Choroid plexus epithelial cell (primary cell): ENCODE measurements at regions not wholly inside any gene's neighbourhood (a gene's known extent, or its start where the extent isn't known, plus 50 kb on each side); places are given as distances from the start of the nearest gene placed in this dataset.

ENCODE experiments used
- DNase-seq: peaks from one replicate; pipeline ENCODE4 v3.0.0-alpha.2; 2010; ENCODE audit warnings: low read depth
- H3K4me3 ChIP-seq: 2 replicates; pipeline ENCODE4 v1.5.1; 2011; ENCODE audit warnings: low read depth, mild to moderate bottlenecking, control low read depth, low read length, moderate library complexity
- CTCF ChIP-seq: conservative IDR thresholded peaks from 2 replicates; pipeline ENCODE4 v1.5.1; 2011; ENCODE audit warnings: low read depth, mild to moderate bottlenecking, control low read depth, inconsistent platforms, low read length, moderate library complexity

DNA sequence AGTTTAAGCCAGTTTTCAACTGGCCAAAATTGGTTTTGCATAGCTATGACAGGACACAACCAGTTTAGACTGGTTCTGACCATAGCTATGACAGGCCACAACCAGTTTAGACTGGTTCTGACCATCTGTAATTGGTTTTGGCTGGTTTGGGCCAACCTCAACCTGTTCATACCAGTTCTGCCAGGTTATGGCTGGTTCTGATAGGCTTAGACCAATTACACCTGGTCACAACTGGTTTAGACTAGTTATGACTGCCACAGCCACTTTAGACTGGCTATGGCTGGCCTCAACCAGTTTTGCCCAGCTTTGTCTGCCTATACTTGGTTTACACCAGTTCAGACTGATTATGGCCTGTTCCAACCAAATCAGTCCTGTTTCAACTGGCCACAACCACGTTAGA is 353.2 kb upstream of the CAMK1G start:
- H3K4me3 ChIP-seq = no peak overlapping the region
- DNase-seq = no peak
- no peak for TF ChIP-seq CTCF

DNA sequence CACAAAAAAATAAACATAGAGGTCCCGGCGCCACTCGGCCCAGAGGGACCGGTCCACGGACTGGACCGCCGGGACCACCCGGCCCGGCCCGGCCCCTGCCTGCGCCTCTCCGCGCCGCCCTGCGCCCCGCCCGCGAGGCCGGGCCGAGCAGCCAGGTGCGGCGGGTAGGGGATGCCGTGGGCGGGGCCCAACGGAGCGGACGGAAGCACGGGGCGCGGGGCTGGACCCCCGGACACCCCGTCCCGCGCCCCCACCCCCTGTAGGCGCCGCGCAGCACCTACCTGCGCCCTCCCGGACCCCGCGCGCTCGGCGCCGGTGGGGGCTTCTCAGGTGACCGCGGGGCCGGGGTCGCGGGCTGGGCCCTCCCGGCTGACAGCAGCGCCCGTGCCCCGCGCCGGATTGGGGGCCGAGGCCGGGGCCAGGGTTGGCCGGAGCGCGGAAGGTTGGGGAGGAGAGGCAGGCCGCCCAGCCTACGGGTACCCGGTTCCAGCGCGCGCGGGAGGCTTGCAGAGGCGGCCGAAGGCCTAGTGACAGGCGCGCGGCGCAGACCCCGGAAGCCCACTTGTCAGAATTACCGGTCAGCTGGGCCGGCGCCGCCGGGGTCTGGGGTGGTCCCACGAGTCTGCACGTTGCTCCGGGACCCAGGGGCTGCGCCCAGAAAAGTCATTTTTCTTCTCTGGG is 351.9 kb upstream of the CAMK1G start:
- no peak for TF ChIP-seq CTCF
- no peak for DNase-seq
- no peak overlapping the region for H3K4me3 ChIP-seq

GRCh38 chr1:209232197-209232596 is 351.3 kb upstream of the CAMK1G start:
- TF ChIP-seq CTCF = no peak
- DNase-seq = no peak

DNA sequence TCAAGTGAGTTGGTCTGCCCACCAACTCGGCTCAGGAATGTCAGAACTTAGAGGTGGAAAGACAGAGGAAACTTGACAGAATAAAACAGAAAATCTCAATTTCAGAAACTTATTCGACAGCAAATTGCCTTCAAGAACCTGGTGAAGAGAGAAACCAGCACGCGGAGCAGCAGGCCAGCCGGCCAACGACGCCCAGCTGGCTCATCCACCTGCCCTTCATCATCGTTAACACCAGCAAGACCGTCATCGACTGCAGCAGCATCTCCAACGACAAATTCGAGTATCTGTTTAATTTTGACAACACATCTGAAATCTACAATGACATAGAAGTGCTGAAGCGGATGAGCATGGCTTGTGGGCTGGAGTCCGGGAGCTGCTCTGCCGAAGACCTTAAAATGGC is 350.8 kb upstream of the CAMK1G start:
- H3K4me3 ChIP-seq = no peak overlapping the region
- DNase-seq = no peak
- TF ChIP-seq CTCF = no peak

More at GRCh38 chr1:209232197-209232596, 351.3 kb upstream of the CAMK1G start:
- no peak overlapping the region for H3K4me3 ChIP-seq

GRCh38 chr1:209235166-209235565 is 348.3 kb upstream of the CAMK1G start:
- no peak for TF ChIP-seq CTCF
- H3K4me3 ChIP-seq = no peak overlapping the region
- no peak for DNase-seq

DNA sequence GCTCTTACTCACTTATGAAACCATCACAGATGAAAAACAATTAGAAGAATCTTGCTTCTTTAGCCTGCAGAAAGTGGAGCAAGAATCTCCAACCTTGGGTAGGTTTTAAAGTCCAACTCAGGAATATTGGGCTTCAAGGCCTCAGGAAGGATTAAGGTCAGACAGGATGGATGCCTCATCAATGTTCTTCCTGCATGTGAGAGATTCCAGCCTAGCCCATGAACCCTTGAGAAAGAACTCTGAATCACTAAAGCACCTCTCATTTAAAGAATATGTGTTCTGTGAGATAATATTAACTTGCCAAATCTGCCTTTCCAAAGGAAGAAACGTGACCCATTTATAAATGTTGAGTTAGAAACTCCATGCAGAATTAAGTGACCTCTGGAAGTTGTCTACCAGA is 345.2 kb upstream of the CAMK1G start:
- H3K4me3 ChIP-seq = no peak overlapping the region
- no peak for DNase-seq
- TF ChIP-seq CTCF = no peak

DNA sequence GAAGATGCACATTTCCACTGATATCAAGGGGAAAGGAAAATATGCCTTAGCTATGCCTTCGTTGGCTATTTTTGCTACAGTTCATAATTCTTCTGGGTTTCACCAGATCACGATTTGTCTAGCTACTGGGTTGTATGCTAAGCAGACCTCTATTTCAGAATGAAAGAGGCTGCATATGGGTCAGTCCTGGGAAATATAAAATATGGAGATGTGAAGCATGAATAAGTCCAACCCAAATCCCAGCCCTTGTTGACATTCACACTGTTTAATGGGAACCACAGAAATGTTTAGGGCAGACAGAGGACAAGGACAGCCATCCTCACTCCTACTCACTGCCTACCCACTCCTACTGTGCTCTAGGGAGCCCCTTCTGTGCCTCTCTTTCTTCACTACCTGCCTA is 343.2 kb upstream of the CAMK1G start:
- no peak for TF ChIP-seq CTCF
- H3K4me3 ChIP-seq = no peak overlapping the region
- no peak for DNase-seq
